ENCODE measurements at regions not wholly inside any gene's neighbourhood (a gene's known extent, or its start where the extent isn't known, plus 50 kb on each side); places are given as distances from the start of the nearest gene placed in this dataset.

GRCh38 chr7:110604885-110605284 lies 486.0 kb upstream of the LRRN3 start:
- DNase-seq = no peak

- DNase-seq = no peak
Measured at GRCh38 chr7:110607050-110607857, 483.7 kb upstream of the LRRN3 start.

- DNase-seq = no peak
Measured at GRCh38 chr7:110609336-110609735, 481.6 kb upstream of the LRRN3 start.

- DNase-seq = no peak
Measured at GRCh38 chr7:110612680-110613079, 478.2 kb upstream of the LRRN3 start.
